ENCODE measurements at regions not wholly inside any gene's neighbourhood (a gene's known extent, or its start where the extent isn't known, plus 50 kb on each side); places are given as distances from the start of the nearest gene placed in this dataset.

- Histone ChIP-seq H3K4me1 (no peaks in the 10 kb centered on the region), H3K27ac (no peak overlapping the region), H3K4me3 (no peak overlapping the region), H3K9me3 (no peaks in the 10 kb centered on the region), H3K27me3 (ENCODE audit: low read depth) (no peaks in the 10 kb centered on the region), H3K36me3 (no peaks in the 10 kb centered on the region)
- no peak for DNase-seq
- ATAC-seq, result no peak
- intact Hi-C loops (cut with DNase I), result no loop called here
- TF ChIP-seq, protein P1, sequence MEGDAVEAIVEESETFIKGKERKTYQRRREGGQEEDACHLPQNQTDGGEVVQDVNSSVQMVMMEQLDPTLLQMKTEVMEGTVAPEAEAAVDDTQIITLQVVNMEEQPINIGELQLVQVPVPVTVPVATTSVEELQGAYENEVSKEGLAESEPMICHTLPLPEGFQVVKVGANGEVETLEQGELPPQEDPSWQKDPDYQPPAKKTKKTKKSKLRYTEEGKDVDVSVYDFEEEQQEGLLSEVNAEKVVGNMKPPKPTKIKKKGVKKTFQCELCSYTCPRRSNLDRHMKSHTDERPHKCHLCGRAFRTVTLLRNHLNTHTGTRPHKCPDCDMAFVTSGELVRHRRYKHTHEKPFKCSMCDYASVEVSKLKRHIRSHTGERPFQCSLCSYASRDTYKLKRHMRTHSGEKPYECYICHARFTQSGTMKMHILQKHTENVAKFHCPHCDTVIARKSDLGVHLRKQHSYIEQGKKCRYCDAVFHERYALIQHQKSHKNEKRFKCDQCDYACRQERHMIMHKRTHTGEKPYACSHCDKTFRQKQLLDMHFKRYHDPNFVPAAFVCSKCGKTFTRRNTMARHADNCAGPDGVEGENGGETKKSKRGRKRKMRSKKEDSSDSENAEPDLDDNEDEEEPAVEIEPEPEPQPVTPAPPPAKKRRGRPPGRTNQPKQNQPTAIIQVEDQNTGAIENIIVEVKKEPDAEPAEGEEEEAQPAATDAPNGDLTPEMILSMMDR (IDR thresholded peaks at IDR 0.05), result no peak
Observed at GRCh38 chr18:57223144-57223870, 76.4 kb downstream of the BOD1L2 start.

- no peak for ATAC-seq
- H3K9me3 ChIP-seq, result no peaks in the 10 kb centered on the region
- H3K36me3 ChIP-seq, result no peaks in the 10 kb centered on the region
- TF ChIP-seq, protein P1 (IDR thresholded peaks at IDR 0.05), result no peak
- intact Hi-C loops (cut with DNase I), result no loop called here
- H3K27ac ChIP-seq, result no peak overlapping the region
- no peaks in the 10 kb centered on the region for H3K4me1 ChIP-seq
- no peak overlapping the region for H3K4me3 ChIP-seq
- H3K27me3 ChIP-seq (ENCODE audit: low read depth), result no peaks in the 10 kb centered on the region
- DNase-seq, result no peak
Observed at GRCh38 chr18:57230861-57231585, 84.1 kb downstream of the BOD1L2 start.

DNA sequence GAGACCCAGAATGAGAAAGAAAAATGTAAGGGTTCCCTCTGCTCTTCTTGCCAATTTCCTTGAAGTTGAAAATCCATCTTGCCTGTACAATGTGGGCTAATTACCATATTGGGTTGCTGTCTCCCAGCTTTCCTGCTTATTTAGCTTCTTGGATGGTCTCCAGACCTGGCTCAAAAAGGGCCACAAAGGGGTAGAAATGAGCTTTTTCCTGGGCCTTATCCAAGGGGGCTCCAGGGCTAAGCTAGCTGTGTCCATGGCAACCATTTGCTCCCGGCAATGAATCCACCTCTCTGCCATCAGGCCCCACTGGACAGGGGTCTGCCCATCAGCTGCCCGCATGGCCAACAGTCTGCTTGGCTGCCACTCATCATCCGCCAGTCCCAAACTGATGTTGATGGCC lies 85.0 kb downstream of the BOD1L2 start:
- Histone ChIP-seq H3K36me3 (no peaks in the 10 kb centered on the region), H3K27me3 (ENCODE audit: low read depth) (no peaks in the 10 kb centered on the region), H3K9me3 (no peaks in the 10 kb centered on the region), H3K27ac (no peak overlapping the region), H3K4me3 (no peak overlapping the region), H3K4me1 (no peaks in the 10 kb centered on the region)
- ATAC-seq (no peak), DNase-seq (no peak)
- intact Hi-C loops (cut with DNase I), result no loop called here
- TF ChIP-seq, protein P1 (IDR thresholded peaks at IDR 0.05), result no peak

- ATAC-seq (no peak), DNase-seq (no peak)
- no peaks in the 10 kb centered on the region for H3K4me1 ChIP-seq
- H3K9me3 ChIP-seq, result no peaks in the 10 kb centered on the region
- H3K27me3 ChIP-seq (ENCODE audit: low read depth), result no peaks in the 10 kb centered on the region
- no peak overlapping the region for H3K27ac ChIP-seq
- intact Hi-C loops (cut with DNase I), result no loop called here
- no peaks in the 10 kb centered on the region for H3K36me3 ChIP-seq
- no peak overlapping the region for H3K4me3 ChIP-seq
- TF ChIP-seq, protein P1 (IDR thresholded peaks at IDR 0.05), result no peak
Observed at GRCh38 chr18:57234346-57234745, 87.5 kb downstream of the BOD1L2 start.

DNA sequence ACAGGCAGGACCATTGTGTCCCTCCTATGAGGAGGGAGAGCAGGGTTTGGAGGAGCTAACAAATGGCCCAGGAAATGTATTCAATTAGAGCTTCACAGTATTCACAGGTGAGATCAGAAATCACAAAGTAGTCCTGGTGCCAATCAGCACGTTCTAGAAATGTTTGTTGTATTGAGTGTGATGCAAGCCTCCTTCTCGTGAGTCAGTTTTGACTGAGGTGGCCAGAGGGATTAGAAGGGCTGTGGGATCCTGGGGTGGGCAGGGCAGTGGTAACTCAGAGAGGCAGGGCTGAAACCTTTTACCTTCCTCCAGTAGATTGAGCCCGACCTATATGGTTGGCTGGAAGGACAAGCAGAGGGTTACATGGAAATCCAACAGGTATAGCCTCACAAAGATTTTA lies 95.0 kb downstream of the BOD1L2 start:
- H3K36me3 ChIP-seq, result no peaks in the 10 kb centered on the region

More for the DNA sequence above, 95.0 kb downstream of the BOD1L2 start:
- Histone ChIP-seq H3K27me3 (ENCODE audit: low read depth) (no peaks in the 10 kb centered on the region), H3K27ac (no peak overlapping the region), H3K9me3 (no peaks in the 10 kb centered on the region), H3K4me3 (no peak overlapping the region), H3K4me1 (no peaks in the 10 kb centered on the region)
- ATAC-seq (no peak), DNase-seq (no peak)
- intact Hi-C loops (cut with DNase I), result no loop called here
- TF ChIP-seq, protein P1 (IDR thresholded peaks at IDR 0.05), result no peak

All from lower lobe of right lung (tissue), 2 donors.